HG03135 (cell line): ENCODE measurements at regions not wholly inside any gene's neighbourhood (a gene's known extent, or its start where the extent isn't known, plus 50 kb on each side); places are given as distances from the start of the nearest gene placed in this dataset.

Experiments
- ATAC-seq: cut with Tn5 transposase; IDR thresholded peaks from one replicate; pipeline ENCODE4 v1.9.1; 2021; ENCODE audit warnings: mild to moderate bottlenecking, moderate library complexity; ENCODE audit not compliant: unreplicated experiment

DNA sequence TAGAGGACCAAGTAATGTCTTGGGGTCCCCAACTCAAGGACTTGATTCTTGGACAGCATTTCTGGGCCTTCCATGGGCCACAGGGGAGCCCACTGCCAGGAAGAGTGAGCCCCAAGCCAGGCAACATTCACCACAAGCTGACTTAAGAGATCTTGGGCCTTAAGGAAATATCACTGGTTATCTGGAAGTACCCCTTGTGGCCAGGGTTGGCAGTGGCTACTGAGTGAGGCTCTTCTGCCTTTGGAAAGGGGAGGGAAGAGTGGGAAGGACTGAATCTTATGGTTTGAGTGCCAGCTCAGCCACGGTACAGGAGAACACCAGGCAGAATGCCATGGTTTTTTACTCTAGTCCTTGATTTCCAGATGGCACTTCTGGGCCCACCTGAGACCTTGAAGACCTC, 228.9 kb upstream of the RGS18 start:
- ATAC-seq = no peak

DNA sequence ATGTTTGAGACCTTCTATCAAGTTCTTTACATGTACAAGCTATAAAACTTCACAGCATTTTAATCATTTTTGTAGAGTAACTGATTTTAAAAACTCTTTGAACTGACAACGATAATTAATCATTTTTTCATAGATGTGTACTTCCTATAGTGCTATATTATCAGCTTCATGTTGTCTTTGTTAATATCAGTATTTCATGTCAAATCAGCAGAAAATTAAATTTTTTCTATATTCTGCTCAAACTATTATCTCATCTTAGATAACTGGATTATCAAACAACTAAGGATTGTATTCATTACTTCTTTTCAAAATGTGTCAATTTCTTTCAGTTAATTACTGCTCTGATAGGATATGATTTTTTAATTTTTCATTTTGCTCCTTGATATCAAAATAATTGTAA, 214.6 kb upstream of the RGS18 start:
- no peak for ATAC-seq

DNA sequence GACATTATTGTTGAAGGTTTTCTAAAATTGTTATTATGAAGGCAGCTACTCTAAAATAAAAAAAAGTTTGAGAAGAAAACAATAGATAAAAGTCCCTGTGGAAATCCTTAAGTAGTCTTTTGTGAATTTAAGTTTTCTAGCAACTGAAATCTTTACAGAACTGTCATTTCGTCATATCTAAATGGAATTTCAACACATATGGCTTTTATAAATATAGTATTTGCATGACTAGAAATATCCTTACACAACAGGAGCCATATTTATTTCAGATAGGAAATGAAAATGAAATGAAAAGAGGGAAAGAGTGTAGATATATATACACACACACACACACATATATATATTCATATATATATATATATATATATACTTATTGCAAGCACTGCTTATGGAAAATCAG, 204.7 kb upstream of the RGS18 start:
- no peak for ATAC-seq

GRCh38 chr1:191959856-191960255, 198.4 kb upstream of the RGS18 start:
- ATAC-seq = no peak

DNA sequence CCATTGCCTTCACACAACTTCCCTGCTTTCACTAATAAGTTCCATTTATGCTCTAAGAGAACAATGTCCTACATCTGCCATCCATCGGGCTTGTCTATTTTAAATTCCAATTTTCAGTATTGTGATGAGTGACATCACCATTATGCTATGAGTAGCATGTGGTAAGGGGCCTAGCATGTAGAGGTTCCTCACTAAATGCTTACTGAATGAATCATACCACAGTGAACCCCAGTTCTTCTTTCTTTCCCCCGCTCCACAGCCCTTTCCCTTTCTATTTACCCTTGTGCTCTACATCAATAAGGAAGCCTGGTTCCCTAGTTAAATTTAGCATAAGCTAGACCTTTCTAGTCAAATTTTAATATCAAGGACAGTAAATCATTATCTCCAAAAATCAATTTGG, 195.0 kb upstream of the RGS18 start:
- ATAC-seq = no peak

GRCh38 chr1:191963781-191964455, 194.3 kb upstream of the RGS18 start:
- ATAC-seq = no peak

- no peak for ATAC-seq
Observed at GRCh38 chr1:191969290-191969689, 189.0 kb upstream of the RGS18 start.

- ATAC-seq = no peak
Observed at GRCh38 chr1:191970116-191970515, 188.1 kb upstream of the RGS18 start.

DNA sequence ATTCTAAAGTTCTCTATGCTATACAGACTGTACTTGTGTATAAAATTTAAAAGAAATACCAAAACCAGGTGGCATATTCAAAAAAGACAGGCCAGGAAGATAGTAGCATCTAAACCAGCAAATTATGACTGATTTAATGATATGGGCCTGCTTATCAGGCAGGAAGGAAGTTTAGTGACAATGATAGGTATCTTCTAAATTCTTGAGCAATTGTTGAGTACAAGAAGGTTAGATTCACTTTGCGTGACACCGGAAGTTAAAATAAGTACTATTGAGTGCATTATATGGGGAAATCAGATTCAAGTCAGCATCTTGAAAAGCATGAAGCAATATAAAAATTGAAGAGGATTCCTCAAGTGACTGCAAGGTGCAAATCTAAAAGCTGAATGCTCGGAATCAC, 186.8 kb upstream of the RGS18 start:
- no peak for ATAC-seq

DNA sequence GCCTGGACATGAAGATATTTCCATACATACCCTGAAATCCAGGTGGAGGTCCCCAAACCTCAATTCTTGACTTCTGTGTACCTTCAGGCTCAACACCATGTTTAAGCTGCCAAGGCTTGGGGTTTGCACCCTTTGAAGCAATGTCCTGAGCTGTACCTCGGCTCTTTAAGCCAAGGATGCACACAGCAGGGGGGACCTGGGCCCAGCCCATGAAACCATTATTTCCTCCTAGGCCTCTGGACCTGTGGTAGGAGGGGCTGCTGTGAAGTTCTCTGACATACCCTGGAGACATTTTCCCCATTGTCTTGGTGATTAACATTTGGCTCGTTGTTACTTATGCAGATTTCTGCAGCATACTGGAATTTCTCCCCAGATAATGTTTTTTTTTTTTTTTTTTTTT, 184.3 kb upstream of the RGS18 start:
- ATAC-seq = no peak

DNA sequence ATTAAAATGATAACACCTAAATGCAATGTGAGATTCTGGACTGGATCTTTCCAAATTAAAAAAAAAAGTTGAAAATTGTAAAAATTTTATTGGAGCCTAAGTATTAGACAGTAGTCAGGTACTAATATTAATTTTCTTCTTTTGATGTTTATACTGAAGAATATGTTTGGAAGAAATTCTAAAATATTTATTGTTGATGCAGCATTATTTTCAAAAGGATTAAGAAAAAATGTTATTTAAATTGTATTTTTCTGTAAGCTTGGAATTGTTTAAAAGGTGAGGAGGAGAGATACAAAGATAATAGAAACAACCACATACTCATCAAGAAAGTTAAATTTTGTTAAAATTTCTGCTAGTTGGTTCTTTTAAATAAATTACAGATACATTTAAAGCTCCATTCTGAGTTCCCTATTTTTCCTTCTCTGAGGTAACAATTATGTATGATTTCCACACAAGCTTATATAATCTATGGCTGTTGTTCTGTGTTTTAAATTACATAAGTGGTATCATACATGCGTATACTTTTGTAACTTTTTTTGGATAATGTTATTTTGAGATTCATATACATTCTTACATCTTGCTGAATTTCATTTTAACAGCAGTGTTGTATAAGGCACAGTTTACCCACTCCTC, 180.3 kb upstream of the RGS18 start:
- no peak for ATAC-seq

DNA sequence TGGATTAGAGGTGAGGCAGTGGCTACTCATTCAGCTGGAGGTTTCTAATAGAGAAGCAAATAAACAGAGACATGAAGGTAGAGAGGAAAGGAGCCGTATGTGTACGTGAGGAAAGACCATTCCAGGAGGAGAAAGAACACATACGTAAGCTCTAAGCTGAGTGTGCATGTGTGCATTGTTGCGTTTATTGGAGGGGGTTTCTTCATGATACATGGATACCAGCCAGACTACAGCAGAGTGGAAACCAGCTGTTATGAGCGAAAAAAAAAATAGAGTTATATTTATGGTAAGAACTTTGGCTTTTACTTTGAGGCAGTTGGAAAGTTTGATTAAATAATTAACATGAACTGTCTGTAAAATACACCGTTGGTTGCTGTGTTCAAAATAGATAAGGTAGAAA, 173.4 kb upstream of the RGS18 start:
- ATAC-seq = no peak

DNA sequence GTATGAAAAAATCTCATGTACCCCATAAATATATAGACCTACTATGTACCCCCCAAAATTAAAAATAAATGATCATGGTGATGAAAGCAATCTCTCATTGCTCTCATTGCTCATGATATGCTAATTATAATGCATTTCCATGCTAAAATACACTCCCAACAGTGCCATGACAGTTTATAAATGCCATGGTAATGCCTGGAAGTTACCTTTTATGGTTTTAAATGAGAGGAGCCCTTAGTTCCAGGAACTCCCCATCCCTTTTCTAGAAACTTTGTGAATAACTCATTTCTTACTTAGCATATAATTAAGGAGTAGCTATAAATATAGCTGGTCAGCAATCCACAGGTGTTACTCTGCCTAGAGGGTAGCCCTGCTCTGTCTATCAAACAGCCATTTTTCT, 166.1 kb upstream of the RGS18 start:
- ATAC-seq = no peak

DNA sequence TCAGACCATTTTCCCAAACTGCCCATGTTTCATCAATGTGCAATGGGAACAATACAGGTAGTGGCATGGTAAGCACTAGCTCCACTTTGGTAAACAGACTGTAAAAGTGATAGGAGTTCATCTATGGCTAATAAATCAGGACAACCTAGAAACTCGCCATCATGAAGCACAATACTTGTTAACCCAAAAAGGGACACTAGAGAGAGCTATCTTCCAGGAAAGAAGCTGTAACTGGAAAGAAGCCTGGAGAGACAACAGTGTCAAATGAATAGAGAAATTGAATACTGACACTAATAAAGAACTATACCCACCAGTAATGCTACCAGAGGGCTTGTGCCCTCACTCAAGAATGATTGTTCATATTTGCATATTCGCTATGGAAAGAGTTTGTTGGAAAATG, 164.7 kb upstream of the RGS18 start:
- no peak for ATAC-seq

GRCh38 chr1:192002063-192002462, 156.2 kb upstream of the RGS18 start:
- no peak for ATAC-seq

DNA sequence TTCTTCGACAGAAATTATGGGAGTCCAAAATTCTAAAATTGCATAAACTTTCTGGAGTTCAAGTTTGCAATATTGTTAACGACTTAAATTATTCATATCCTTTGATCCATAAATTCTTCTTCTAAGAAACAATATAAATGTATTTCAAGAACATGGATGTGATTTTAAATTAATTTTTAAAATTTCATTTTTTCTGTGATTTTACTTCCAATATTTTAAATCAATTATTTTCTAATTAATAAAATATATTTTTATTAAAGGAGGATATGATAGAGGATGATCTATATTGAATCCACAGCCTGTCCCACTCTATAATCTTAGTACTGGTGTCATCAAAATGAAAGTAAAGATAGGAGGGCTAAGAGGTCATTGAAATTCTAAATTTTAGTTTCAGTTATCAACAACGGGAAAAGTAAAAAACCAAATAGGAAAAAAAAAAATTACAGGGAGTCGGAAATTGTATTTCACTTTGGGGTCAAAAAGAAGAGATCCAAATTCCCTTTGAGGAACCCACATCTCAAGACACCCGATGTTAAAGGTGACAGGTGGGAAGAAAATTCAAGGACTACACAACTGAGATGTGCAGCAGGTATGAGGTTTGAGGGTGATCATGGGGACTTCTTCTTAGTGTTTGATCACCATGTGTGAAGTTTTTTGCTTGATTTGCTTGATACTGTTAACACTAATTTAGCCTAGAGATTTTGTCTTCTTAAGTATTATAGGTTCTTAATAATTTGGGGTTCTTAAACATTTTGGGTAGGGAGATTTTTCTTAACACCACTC, 154.8 kb upstream of the RGS18 start:
- ATAC-seq = no peak

DNA sequence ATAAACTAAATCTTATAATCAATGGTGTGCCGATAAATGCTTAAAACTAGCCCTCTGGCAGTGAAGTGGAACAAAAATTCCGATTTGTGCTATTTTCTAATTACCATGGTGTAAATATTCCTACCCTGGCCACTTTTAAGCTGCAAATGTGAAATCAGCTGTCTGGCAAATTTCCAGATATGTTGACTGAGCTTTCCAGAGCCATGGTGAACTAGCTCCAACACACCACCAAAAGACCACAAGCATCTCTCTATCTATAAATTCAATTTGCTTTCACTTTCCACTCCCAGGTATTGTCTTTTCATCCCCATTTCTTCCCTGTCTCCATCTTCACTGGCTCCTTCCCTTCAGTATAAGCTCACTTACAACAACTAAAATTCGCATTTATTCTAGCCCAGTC, 152.3 kb upstream of the RGS18 start:
- no peak for ATAC-seq

DNA sequence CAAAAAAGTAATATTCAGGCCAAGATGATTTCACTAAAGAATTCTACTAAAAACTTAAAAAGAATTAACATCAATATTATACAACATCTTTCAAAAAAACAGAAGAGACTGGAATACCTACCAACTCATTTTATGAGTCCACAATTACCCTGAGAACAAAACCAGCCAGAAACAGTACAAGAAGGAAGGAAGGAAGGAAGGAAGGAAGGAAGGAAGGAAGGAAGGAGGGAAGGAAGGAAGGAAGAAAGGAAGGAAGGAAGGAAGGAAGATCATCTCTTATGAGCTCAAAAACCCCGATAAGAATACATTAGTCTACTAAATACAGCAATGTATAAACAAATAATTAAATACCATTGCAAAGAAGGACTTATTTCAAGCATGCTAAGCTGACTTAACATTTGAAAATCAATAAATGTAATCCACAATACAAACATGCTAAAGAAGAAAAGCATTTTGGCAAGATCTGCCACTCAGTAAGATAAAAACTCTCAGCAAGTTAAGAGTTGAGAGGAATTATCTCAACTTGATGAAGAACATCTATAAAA, 149.9 kb upstream of the RGS18 start:
- no peak for ATAC-seq

GRCh38 chr1:192010406-192010805, 147.9 kb upstream of the RGS18 start:
- no peak for ATAC-seq

- ATAC-seq = no peak
Observed at GRCh38 chr1:192011525-192011924, 146.7 kb upstream of the RGS18 start.

DNA sequence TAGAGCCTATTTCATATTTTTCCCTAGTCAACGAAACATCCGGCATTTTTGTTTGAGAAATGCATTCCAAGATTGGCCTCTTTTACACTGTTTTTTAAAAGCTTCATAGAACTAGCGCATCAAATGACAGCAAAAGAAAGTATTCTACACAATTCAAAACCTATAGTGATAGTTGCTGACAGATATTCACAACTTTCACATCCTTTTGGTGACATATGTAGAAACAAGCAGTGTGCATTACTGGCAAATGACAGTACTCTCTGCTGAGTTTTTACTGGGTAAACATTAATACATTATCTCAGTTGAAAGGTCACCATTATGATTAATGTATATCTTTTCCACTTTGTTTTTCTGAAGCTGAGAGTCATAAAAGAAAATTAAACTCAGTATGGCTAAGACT, 135.4 kb upstream of the RGS18 start:
- ATAC-seq = no peak

GRCh38 chr1:192024881-192025280, 133.4 kb upstream of the RGS18 start:
- no peak for ATAC-seq
